HS-27A (cell line): ENCODE measurements at regions not wholly inside any gene's neighbourhood (a gene's known extent, or its start where the extent isn't known, plus 50 kb on each side); places are given as distances from the start of the nearest gene placed in this dataset.
"Not testable (repeated sequence)": the region's sequence is repeated elsewhere in the genome, so short reads cannot be mapped to it uniquely, and the experiment has no call there.

Experiments used
- DNase-seq: peaks from one replicate; pipeline ENCODE4 v3.0.0-alpha.2; 2012; ENCODE audit warnings: low read depth, missing footprints

DNA sequence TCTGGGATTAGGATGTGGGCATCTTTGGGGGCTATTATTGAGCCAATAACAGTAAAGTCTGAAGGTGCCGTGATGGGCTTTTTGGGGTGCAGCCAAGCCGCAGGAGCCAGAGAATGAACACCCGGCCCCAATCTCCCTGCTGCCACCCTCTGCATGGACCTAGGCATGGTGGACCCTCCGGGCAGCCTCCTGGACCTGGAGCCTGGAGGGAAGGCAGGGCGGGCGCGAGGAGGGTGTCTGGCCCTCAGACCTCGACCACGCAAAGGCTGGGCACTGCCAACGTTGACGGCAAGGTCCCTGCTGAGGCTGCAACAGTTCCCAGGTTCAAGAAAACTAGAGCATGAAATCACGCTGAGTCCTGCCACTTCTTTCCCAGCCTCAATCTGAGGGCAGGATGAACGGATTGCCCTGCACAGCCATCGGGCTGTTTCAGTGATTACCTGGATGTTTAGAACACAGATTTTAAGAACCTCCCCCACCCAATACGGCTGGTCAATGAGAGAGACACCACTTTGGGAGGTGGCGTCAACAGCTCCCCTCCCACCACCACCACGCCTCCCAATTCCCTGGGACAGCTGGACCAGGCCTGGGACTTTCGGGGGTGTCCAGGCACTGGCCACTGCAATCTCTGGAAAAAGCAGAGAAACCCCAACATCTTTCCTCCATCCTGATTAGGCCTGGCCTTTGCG lies 147.4 kb downstream of the NPIPB11 start:
- not testable (repeated sequence) for DNase-seq

DNA sequence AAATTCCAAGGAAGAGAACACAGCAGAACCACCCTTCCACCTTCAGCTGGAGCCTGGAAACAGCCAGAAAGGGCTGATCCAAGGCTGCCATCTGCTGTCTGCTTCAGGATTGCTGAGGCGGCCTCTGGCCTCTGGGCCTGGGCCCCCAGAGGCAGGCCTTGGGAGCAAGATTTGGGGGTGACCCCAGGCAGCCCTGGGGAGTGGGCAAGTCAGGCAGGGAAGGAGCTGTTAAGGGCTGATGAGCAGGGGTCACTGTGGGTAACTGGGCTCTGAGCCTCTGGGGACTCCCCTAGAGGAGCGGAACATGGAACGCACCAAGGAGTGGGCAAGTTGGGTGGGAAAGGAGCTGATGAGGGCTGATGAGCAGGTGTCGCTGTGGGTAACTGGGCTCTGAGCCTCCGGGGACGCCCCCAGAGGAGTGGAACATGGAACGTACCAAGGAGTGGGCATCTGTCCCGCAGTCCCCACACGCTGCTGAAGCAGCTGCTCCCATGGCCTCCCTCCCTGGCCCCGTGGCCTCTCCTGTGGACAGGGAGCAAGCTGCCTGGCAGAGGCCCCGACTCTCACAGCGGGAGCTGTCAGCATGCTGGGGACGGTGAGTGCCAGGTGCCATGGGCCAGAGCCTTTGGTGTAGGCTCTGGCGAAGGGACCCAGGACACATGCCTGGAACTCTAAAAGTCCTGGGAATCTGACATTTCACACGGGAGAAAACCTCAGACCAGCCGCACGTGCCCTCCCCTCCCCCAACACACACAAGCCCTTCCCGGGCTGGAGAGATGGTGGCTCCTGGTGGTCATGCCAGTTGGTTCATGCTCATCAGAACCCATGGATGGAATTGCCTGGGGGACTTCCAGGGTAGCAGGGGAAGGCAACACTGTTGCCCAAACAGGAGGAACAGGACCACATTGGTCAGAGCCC lies 148.8 kb downstream of the NPIPB11 start:
- not testable (repeated sequence) for DNase-seq

DNA sequence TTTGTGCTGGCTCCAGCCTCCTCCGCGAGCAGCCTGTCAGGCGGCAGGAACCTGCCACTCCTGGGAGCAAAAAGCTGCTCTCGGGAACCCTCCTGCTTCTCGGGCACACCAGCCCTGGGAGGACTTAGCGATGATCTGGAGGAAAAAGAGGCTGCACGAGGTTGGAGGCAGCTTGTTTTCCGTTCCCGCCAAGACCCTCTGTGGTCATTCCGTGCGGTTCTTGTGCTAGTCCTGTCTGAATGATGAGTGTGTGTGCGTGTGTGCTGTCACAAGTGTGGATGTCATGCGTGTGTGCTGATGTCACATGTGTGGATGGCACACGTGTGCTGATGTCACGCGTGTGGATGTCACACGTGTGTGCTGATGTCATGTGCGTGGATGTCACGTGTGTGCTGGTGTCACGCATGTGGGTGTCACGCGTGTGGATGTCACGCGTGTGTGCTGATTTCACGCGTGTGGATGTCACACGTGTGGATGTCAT lies 150.0 kb downstream of the NPIPB11 start:
- no peak for DNase-seq

DNA sequence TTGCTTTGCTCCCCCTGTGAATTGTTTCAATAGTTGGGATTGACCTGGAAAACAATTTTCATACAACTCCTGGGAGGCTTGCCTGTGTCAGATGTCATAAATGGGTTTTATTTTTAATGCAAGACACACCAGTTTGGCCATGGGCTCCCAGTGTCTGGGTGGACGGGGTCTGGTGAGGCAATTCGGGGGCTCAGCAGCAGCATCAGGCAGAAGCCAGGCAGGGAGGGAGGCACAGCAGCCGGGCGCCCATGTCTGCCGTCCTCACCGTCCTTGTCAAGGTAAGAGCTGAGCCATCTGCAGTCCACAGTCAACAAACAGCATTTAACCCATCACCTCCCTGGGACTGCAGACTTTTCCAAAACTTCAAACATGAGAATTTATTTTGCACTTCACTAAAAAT lies 150.6 kb downstream of the NPIPB11 start:
- not testable (repeated sequence) for DNase-seq

DNA sequence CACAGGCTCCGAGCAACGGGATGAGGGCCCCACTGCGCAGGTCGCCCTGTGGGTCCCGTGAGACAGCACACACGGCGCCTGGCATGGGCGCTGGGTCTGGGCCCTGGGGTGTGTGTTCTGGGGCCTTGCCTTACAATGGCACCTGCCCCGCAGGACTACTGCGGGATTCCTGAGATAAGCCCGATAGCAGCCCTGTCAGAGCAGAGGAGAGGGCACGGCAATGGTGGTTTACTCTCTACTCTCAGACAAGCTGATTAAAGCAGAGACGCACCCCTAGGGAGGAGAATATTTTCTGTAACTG lies 151.1 kb downstream of the NPIPB11 start:
- DNase-seq, result not testable (repeated sequence)

DNA sequence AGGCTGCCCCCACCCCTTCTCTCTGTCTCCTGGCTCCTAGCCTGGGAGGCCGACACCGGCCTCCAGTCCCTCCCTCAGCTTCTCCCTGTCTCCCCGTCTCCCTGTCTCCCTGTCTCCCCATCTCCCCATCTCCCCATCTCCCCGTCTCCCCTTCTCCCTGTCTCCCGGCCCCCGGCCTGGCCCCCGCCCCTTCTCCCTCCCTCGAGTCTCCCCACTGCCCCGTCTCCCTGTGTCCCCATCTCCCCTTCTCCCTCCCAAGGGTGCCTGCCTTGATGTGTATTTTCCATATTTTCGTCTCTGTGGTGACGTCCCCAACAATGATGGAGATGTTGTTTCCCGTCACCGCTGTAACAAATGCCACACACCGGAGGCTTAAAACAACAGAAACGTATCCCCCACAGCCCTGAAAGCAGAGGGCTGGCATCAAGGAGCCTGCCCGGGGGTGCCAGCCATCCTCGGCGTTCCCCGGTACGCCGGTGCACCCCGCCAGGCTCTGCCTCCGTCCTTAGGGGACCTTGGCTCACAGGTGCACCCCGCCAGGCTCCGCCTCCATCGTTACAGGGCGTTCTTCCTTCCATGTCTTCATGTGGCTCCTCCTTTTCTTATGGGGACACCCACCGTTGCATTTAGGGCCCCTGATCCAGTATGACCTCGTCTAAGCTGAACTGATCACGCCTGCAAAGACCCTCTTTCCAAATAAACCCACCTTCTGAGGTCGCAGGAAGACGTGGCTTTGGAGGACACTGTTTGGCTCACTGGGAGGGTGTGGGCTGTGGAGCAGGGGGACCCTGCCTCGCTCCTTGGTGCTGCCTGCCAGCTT lies 151.6 kb downstream of the NPIPB11 start:
- no peak for DNase-seq

DNA sequence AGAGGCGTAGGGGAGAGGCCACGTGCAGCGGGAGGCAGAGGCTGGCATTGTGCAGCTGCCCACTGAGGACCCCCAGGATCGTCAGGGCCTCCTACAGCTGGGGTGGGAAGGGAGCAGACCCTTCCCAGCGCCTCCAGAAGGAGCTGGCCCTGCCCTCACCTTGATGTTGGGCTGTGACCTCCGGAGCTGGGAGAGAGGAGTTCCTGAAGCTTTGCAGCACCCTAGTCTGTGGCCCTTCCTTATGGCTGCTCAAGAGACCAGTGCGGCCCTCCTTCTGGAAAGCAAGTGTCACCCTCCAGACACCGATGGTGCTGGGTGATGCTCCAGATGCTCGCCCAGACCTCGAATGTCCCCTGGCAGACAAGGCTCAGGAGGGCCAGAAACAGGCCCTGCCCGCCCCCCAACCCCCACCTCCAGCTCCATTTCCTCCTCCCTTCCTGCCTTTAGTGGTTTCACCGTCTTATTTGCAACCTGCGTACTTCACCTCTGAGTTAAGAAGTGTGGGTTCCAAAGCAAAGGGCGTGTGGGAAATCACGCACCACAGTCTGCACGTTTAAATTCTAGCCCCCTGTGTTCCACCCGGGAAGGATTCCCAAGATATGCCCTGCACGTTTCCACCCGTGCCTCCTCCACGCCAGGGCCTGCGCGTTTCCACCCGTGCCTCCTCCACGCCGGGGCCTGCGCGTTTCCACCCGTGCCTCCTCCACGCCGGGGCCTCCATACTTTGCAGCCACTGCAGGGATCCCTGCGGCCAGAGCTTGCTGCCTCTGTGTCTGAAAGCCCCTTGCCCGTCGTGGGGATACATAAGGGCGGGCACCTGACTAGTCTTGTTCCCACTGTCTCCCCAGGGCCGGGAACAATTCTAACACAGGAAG lies 152.6 kb downstream of the NPIPB11 start:
- DNase-seq, result not testable (repeated sequence)

DNA sequence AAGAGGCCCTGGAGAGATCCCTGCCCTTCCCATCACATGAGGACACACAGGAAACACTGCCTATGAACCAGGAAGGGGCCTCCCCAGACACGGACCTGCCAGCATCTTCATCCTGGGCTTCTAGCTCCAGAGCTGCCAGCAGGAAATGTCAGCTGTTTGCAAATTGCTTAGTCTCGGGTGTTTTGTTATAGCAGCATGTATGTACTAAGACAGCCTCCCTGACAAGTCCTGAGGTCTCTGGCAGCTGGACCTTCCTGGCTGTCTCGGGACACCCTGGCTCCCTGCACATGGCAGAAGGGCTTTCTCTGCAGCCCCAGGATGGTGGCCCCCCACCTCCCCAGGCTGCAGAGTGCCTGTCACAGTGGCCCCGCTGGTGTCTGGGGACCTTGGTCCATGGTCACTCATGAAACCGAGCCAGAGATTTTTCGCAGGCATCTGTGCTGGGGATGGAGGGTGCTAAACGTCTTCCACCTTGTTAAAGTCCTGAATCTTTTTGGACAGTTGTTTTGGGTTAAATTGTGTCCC lies 153.4 kb downstream of the NPIPB11 start:
- DNase-seq, result not testable (repeated sequence)

DNA sequence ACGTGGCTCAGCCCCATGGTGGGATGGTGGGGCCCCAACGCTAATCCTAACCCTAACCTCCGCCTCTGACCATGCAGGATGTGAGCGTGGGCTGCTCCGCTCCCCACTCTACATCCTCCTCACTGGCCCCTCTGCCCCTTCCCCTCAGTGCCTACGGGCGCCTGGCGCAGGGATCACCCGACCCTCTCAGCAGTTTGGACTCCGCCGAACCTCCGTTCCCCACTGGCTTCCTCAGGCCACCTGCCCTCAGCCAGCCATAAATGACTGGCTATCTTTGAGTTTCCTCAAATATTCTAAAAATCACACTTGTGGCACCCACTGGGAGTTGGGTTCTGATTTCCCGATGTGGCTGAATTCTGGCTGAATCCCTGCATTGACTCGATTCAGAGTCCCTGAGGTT lies 154.2 kb downstream of the NPIPB11 start:
- DNase-seq, result not testable (repeated sequence)

DNA sequence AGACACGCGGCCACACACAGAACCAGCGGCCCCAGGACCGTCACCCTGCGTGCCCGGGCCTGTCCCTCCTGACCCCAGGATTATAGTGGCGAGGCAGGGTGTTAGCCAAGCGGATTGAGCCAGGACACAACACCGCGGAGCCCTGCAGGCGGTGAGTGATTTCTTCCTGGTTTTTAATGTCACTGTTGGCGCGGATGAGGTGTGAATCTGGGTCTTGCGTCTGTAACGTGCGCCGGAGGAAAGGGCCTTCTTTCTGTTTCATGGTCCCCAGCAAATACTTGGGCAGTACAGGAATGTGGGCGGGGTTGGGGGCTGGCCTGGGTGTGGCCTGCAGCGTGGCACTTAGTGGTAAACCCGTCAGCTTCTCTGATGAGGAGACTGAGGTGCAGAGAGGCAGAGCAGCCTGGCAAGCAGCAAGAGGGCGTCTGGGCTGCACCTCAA lies 154.9 kb downstream of the NPIPB11 start:
- DNase-seq, result not testable (repeated sequence)

DNA sequence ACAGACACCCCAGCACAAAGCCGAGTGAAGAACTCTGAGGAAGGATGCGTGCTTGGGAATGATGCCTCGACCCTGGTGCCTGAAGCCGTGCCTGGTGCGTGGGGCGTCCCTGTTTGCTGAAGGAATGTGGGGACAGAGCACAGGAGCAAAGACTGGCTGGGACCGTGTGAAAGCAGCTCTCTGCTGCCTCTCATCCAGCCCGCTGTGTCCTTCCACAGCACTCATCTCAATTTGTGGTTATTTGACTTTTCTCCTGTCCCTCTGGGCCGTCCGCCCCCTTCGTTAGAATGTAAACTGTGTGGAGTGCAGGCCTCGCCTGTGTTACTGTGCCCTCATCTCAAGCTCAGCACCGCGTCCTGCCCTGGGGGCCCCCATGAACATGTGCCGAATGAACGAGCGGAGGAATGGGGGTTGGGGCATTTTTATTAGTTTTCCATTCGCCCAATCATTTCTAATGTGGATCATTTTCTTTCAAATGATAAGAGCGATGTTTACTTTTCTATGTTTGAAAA lies 155.5 kb downstream of the NPIPB11 start:
- not testable (repeated sequence) for DNase-seq

DNA sequence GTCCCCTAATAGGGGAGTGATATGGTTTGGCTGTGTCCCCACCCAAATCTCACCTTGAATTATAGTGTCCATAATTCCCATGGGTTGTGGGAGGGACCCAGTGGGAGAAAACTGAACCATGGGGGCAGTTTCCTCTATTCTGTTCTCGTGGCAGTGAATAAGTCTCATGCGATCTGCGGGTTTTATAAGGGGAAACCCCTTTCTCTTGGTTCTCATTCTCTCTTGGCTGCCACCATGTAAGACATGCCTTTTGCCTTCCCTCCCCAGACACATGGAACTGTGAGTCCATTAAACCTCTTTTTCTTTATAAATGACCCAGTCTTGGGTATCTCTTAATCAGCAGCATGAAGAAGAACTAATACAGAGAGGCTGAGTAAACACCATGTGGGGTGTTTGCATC lies 156.0 kb downstream of the NPIPB11 start:
- not testable (repeated sequence) for DNase-seq

DNA sequence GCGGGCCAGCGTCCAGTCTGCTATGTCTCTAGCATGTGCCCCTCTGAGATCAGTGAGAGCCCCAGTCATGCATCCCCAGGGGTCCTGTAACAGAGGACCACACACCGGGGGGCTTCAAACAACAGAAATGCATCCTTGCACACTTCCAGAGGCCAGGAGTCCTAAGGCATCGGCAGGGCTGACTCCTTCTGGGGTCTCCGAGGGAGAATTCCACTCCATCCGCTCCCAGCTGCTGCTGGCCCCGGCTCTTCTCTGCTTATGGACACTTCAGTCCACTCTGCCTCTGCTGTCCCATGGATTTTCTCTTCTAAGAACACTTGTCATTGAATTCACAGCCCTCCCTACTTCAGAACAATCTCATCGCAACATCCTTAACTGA lies 157.6 kb downstream of the NPIPB11 start:
- DNase-seq, result not testable (repeated sequence)

DNA sequence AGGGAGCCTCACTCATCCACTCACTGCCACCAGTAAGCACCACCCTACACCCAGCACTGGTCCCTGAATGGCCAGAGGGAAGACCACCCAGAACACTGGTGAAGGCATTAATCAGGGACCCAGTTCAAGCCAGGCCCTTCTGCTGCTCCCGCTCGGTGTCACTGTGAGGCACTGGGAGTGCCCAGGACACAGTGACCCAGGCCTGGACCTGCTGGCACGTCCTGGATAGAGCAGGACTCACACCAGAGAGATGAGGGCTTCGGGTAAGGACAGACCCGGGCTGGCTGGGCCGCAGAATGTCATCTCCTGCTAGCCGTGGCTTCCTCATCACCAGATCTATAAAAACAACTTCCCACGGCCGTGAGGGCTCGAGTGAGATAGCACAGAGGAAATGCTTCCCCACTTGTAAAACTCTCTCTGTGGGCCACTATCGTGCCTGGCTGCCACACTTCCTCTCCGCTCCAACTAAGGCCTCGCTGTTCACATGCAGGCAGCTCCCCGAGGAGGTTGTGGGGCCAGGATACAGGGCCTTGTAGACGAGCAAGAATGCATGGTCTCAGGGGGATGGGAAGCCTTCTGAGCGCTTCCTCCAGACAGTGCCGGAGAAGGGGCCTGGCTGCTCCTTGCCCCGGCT lies 158.1 kb downstream of the NPIPB11 start:
- DNase-seq, result not testable (repeated sequence)

DNA sequence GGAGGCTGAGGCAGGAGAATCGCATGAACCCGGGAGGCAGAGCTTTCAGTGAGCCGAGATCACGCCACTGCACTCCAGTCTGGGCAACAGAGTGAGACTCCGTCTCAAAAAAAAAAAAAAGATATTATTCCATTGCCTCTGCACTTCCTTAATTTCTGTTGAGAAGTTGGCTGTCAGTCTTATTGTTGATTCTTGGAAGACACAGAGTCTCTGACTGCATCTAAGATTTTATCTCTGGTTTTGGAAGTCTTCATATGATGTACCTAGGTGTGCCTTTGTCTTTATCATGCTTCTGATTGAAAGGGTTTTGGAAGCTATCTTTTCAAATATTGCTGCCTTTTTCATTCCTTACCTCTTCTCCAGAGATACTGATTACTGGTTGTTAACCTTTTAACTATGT lies 160.4 kb downstream of the NPIPB11 start:
- DNase-seq, result not testable (repeated sequence)

DNA sequence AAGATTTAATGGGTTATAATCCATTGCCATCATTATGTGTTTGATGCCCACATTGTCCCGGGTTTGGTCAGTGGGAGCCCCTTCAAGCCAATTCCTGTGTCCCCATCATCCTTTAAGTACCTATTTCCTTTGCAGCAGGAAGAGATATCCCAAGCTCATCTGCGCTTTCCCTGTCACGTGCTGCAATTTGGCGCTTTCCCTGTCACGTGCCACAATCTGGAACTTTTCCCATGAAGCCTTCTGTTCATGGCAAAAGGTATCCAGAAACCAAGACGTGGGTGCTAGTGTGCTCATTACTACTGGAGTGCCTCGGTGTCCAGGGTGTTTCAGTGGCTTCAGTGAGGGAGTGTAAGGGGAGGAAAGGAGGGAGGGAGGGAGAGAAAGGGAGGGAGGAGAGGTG lies 168.5 kb downstream of the NPIPB11 start:
- no peak for DNase-seq

DNA sequence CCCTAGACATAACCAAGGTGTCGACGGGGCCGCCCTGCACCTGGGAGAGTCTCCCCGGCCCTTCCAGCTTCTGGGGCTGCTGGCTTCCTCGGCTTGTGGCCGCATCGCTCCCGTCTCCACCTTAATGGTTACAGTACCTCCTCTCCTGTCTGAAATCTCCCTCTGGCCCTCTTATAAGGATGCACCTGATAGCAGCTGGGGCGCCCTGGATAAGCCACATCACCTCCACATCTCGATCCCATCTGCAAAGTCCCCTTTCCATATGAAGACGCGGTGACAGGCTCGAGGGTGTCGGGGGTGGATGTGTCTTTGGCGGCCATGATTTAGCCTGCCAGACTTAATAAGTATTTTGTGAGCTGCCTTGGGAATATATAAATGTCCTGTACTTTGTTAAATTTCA lies 169.0 kb downstream of the NPIPB11 start:
- DNase-seq, result not testable (repeated sequence)

DNA sequence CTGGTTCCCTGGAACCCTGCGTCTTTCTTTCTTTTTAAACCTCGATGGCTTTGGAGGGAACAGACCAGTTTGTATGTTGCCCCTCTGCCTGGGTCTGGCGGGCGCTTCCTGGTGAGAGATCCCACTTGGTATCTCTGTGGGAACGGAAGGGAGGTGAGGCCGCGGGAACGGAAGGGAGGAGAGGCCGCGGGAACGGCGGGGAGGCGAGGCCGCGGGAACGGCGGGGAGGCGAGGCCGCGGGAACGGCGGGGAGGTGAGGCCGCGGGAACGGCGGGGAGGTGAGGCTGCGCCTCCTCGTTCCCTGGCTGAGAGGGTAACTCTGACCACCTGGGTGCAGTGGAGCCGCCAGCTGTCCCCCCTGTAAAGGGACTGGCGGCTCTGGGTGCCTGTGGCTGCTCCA lies 169.5 kb downstream of the NPIPB11 start:
- DNase-seq, result not testable (repeated sequence)

DNA sequence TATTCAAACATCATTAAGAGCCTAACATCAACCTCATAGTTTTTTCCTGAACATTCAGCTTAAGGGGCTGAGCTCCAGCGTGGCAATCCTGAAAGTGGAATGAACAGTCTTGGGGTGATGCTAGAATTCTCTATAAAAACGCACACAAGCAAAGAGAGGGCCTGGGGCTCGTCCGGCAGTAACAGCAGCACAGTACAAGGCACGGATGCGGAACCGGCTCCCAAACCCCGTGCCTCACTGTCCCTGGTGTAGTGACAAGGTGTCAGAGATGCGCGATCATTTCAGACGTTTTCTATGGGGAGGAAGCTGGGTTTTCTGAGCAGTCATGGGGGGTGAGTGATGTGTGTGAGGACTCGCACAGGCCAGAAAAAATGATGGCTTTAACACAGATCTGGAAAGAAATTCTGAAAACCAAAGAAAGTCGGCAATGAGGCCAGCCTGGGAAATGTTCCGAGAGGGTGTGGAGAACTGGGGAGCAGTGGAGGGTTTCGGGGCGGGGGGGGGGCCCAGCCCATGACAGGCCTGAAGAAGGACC lies 170.6 kb downstream of the NPIPB11 start:
- not testable (repeated sequence) for DNase-seq
